PC-9 (cell line): ENCODE measurements at regions not wholly inside any gene's neighbourhood (a gene's known extent, or its start where the extent isn't known, plus 50 kb on each side); places are given as distances from the start of the nearest gene placed in this dataset.

Experiments used
- BruUV-seq: library from RNA; stranded (reverse); fragments of 400-500 nt; replicated peaks from 2 replicates; lab custom pipeline; 2021; lab: Mats Ljungman, UMichigan
- CTCF ChIA-PET: fragments of 300-600 bp; sonication (Branson Sonifier 250); formaldehyde crosslinking; loops from one replicate; lab custom pipeline; 2022; ENCODE audit warnings: antibody characterized with exemption; lab: Charles Lee
- POLR2A ChIA-PET: fragments of 300-600 bp; sonication (Branson Sonifier 250); formaldehyde crosslinking; loops from one replicate; lab custom pipeline; 2022; ENCODE audit warnings: antibody characterized with exemption; ENCODE audit not compliant: unreplicated experiment; lab: Charles Lee
- DNase-seq, 2 experiments: peaks; one replicate each; pipeline versions ENCODE4 v3.0.0 to v3.0.0-alpha.2; 2015 to 2022; ENCODE audit warnings: mixed read lengths in 1 of 2
- H2AFZ ChIP-seq: fragments of 200-600 bp; sonication (generic); 2 replicates; pipeline ENCODE4 v1.8.1; 2017; ENCODE audit warnings: antibody characterized with exemption
- H3F3A ChIP-seq: fragments of 200-600 bp; sonication (generic); 2 replicates; pipeline ENCODE4 v1.8.1; 2017; ENCODE audit warnings: antibody characterized with exemption, mild to moderate bottlenecking, low read depth; ENCODE audit not compliant: insufficient read depth
- H3K27ac ChIP-seq: fragments of 200-600 bp; sonication (generic); 2 replicates; pipeline ENCODE4 v1.6.1; 2016; ENCODE audit warnings: mixed run types
- H3K27me3 ChIP-seq: fragments of 200-600 bp; sonication (generic); 2 replicates; pipeline ENCODE4 v1.6.1; 2016; ENCODE audit warnings: low read depth, mixed run types; ENCODE audit not compliant: insufficient read depth
- H3K36me3 ChIP-seq: fragments of 200-600 bp; sonication (generic); 2 replicates; pipeline ENCODE4 v1.6.1; 2016; ENCODE audit warnings: low read depth, mixed run types
- H3K4me1 ChIP-seq: fragments of 200-600 bp; sonication (generic); replicated peaks from 2 replicates; pipeline ENCODE4 v1.6.1; 2016; ENCODE audit warnings: mixed run types; ENCODE audit not compliant: insufficient read depth
- H3K4me2 ChIP-seq: fragments of 200-600 bp; sonication (generic); 2 replicates; pipeline ENCODE4 v1.6.1; 2017; ENCODE audit warnings: mixed run types
- H3K4me3 ChIP-seq: fragments of 200-600 bp; sonication (generic); 2 replicates; pipeline ENCODE4 v1.6.1; 2016; ENCODE audit warnings: mixed run types
- H3K79me2 ChIP-seq: fragments of 200-600 bp; sonication (generic); 2 replicates; pipeline ENCODE4 v1.6.1; 2017; ENCODE audit warnings: low read depth, mixed run types
- H3K9me2 ChIP-seq: fragments of 200-600 bp; sonication (generic); 2 replicates; pipeline ENCODE4 v1.8.1; 2017; ENCODE audit warnings: mild to moderate bottlenecking; ENCODE audit not compliant: insufficient read depth
- H3K9me3 ChIP-seq: fragments of 200-600 bp; sonication (generic); 2 replicates; pipeline ENCODE4 v1.8.1; 2016; ENCODE audit warnings: low read depth; ENCODE audit not compliant: insufficient read depth
- H4K20me1 ChIP-seq: fragments of 200-600 bp; sonication (generic); 2 replicates; pipeline ENCODE4 v1.8.1; 2017; ENCODE audit not compliant: insufficient read depth
- CTCF ChIP-seq: fragments of 200-600 bp; sonication (generic); conservative IDR thresholded peaks from 2 replicates; pipeline ENCODE4 v1.6.1; 2017; ENCODE audit warnings: mixed run types, antibody characterized with exemption, mild to moderate bottlenecking, moderate library complexity
- EZH2 ChIP-seq: fragments of 200-600 bp; sonication (generic); IDR thresholded peaks from 2 replicates; pipeline ENCODE4 v1.8.0; 2017; ENCODE audit warnings: antibody characterized with exemption, low read depth
- intact Hi-C: fragments of 100-400 bp; cut with micrococcal nuclease; formaldehyde crosslinking; loops from one replicate; pipeline ENCODE4 v1.10.0; 2022; ENCODE audit not compliant: unreplicated experiment

- Histone ChIP-seq H3K4me3 (no peak overlapping the region), H3F3A (no peaks in the 10 kb centered on the region), H3K36me3 (no peaks in the 10 kb centered on the region), H3K27ac (no peak overlapping the region), H4K20me1 (no peaks in the 10 kb centered on the region), H3K9me3 (no peaks in the 10 kb centered on the region), H3K4me2 (no peak overlapping the region), H3K27me3 (peaks cover 45% of the 10 kb centered on the region), H3K79me2 (no peaks in the 10 kb centered on the region), H2AFZ (no peak overlapping the region), H3K4me1 (peaks cover 15% of the 10 kb centered on the region; the same call in 1 of the 2 replicates), H3K9me2 (no peaks in the 10 kb centered on the region)
- intact Hi-C loops: no loop called here
- no peak for DNase-seq
- TF ChIP-seq EZH2: no peak
- no peak for TF ChIP-seq CTCF
- ChIA-PET POLR2A (interaction anchor here (0.6 kb wide), 1 partner anchor 279 kb away, joined by 3 read pairs; no protein-coding TSS in a partner anchor), CTCF (no interaction called here)
- no TSS peak for BruUV-seq
These were observed 82.1 kb downstream of the PDGFA start for GRCh38 chr7:437329-438251.

- H3K4me2 ChIP-seq: no peak overlapping the region
- no peak overlapping the region for H2AFZ ChIP-seq
- ChIA-PET CTCF (no interaction called here), POLR2A (interaction anchor here (0.7 kb wide), 1 partner anchor 261 kb away, joined by 3 read pairs; no protein-coding TSS in a partner anchor)
- no peak for DNase-seq
- H3K9me2 ChIP-seq: no peaks in the 10 kb centered on the region
- no peaks in the 10 kb centered on the region for H3K9me3 ChIP-seq
- H3K4me3 ChIP-seq: no peak overlapping the region
- H3K36me3 ChIP-seq: no peaks in the 10 kb centered on the region
- no peak overlapping the region for H3K27ac ChIP-seq
- H3K79me2 ChIP-seq: no peaks in the 10 kb centered on the region
- intact Hi-C loops: no loop called here
- peaks cover 15% of the 10 kb centered on the region; the same call in 1 of the 2 replicates for H3K4me1 ChIP-seq
- peaks cover 38% of the 10 kb centered on the region for H3K27me3 ChIP-seq
- H4K20me1 ChIP-seq: no peaks in the 10 kb centered on the region
- BruUV-seq: no TSS peak
- TF ChIP-seq EZH2: no peak
- TF ChIP-seq CTCF: no peak
- no peaks in the 10 kb centered on the region for H3F3A ChIP-seq
These were observed 81.3 kb downstream of the PDGFA start for GRCh38 chr7:438361-438760.

GRCh38 chr7:438916-439315 lies 80.7 kb downstream of the PDGFA start:
- Histone ChIP-seq H3K4me3 (no peak overlapping the region), H3K27me3 (peaks cover 32% of the 10 kb centered on the region), H3K4me1 (peaks cover 15% of the 10 kb centered on the region; the same call in 1 of the 2 replicates), H3F3A (no peaks in the 10 kb centered on the region), H3K9me2 (no peaks in the 10 kb centered on the region), H3K9me3 (no peaks in the 10 kb centered on the region), H3K79me2 (no peaks in the 10 kb centered on the region), H3K4me2 (no peak overlapping the region), H3K36me3 (no peaks in the 10 kb centered on the region), H2AFZ (no peak overlapping the region), H4K20me1 (no peaks in the 10 kb centered on the region), H3K27ac (no peak overlapping the region)
- intact Hi-C loops: no loop called here
- POLR2A ChIA-PET: no interaction called here
- BruUV-seq: no TSS peak
- CTCF ChIA-PET: no interaction called here
- TF ChIP-seq CTCF: no peak
- TF ChIP-seq EZH2: no peak
- no peak for DNase-seq
